ENCODE measurements at regions not wholly inside any gene's neighbourhood (a gene's known extent, or its start where the extent isn't known, plus 50 kb on each side); places are given as distances from the start of the nearest gene placed in this dataset.

- Histone ChIP-seq H3K27ac (ENCODE audit: low read depth, low read length, poor library complexity, severe bottlenecking) (no peak overlapping the region), H3K4me2 (ENCODE audit: low read length) (peak overlapping the region; percentile 20; the same call in 1 of the 2 replicates), H3K4me1 (ENCODE audit: insufficient read depth, low read length, severe bottlenecking) (no peaks in the 10 kb centered on the region), H3K9me3 (ENCODE audit: low read length) (no peaks in the 10 kb centered on the region), H3K4me3 (ENCODE audit: low read depth, low read length, poor library complexity, severe bottlenecking) (no peak overlapping the region), H3F3A (ENCODE audit: insufficient read depth, low read length) (no peaks in the 10 kb centered on the region), H3K9me2 (ENCODE audit: low read depth, low read length) (no peaks in the 10 kb centered on the region), H3K79me2 (ENCODE audit: insufficient read depth, low read length) (no peaks in the 10 kb centered on the region), H3K36me3 (ENCODE audit: insufficient read depth, low read length) (no peaks in the 10 kb centered on the region), H2AFZ (ENCODE audit: low read length) (no peak overlapping the region), H3K27me3 (ENCODE audit: insufficient read depth, low read length) (peaks cover 4% of the 10 kb centered on the region; the same call in 1 of the 2 replicates), H3K9ac (ENCODE audit: low read length) (no peak overlapping the region), H4K20me1 (ENCODE audit: insufficient read depth, low read length) (no peaks in the 10 kb centered on the region)
- TF ChIP-seq CTCF (IDR thresholded peaks at IDR 0.05; ENCODE audit: low read length) (no peak), EZH2 (IDR thresholded peaks at IDR 0.05; ENCODE audit: borderline replicate concordance, low read length) (no peak)
These were observed 123.7 kb upstream of the SATB2 start for GRCh38 chr2:199581408-199581807.

- H3K27ac ChIP-seq (ENCODE audit: low read depth, low read length, poor library complexity, severe bottlenecking), result no peak overlapping the region
- no peaks in the 10 kb centered on the region for H3K79me2 ChIP-seq (ENCODE audit: insufficient read depth, low read length)
- no peak overlapping the region for H3K4me3 ChIP-seq (ENCODE audit: low read depth, low read length, poor library complexity, severe bottlenecking)
- no peak overlapping the region for H3K4me2 ChIP-seq (ENCODE audit: low read length)
- H3K9me2 ChIP-seq (ENCODE audit: low read depth, low read length), result no peaks in the 10 kb centered on the region
- TF ChIP-seq EZH2 (IDR thresholded peaks at IDR 0.05; ENCODE audit: borderline replicate concordance, low read length), result no peak
- no peak for TF ChIP-seq CTCF (IDR thresholded peaks at IDR 0.05; ENCODE audit: low read length)
- H3K27me3 ChIP-seq (ENCODE audit: insufficient read depth, low read length), result no peaks in the 10 kb centered on the region
- H3K9me3 ChIP-seq (ENCODE audit: low read length), result no peaks in the 10 kb centered on the region
- no peak overlapping the region for H2AFZ ChIP-seq (ENCODE audit: low read length)
- H4K20me1 ChIP-seq (ENCODE audit: insufficient read depth, low read length), result no peaks in the 10 kb centered on the region
- no peaks in the 10 kb centered on the region for H3F3A ChIP-seq (ENCODE audit: insufficient read depth, low read length)
- H3K4me1 ChIP-seq (ENCODE audit: insufficient read depth, low read length, severe bottlenecking), result no peaks in the 10 kb centered on the region
- no peak overlapping the region for H3K9ac ChIP-seq (ENCODE audit: low read length)
- no peaks in the 10 kb centered on the region for H3K36me3 ChIP-seq (ENCODE audit: insufficient read depth, low read length)
These were observed 117.7 kb upstream of the SATB2 start for GRCh38 chr2:199575416-199575815.

DNA sequence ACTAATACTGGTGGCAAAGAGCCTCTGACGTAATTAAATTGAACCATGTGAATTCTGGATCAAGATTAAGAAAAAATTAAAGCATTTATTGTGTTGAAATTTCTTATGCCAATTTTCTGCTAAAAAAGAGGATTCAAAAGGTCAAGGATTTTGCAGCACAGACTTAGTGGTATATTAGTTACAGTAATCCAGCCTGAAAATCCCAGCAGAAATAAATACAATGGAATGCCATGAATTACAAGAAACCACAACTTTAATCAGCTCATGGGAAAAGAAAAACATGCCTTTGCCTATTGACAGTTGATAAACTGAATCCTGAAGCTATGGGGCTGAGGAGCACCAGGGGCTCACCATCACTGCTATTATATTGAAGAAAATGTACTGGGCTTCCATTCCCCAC, 114.8 kb upstream of the SATB2 start:
- Histone ChIP-seq H3K9ac (ENCODE audit: low read length) (no peak overlapping the region), H3K9me3 (ENCODE audit: low read length) (no peaks in the 10 kb centered on the region), H3K36me3 (ENCODE audit: insufficient read depth, low read length) (no peaks in the 10 kb centered on the region), H3K27ac (ENCODE audit: low read depth, low read length, poor library complexity, severe bottlenecking) (no peak overlapping the region), H3K4me1 (ENCODE audit: insufficient read depth, low read length, severe bottlenecking) (no peaks in the 10 kb centered on the region), H3K4me3 (ENCODE audit: low read depth, low read length, poor library complexity, severe bottlenecking) (no peak overlapping the region), H3K27me3 (ENCODE audit: insufficient read depth, low read length) (no peaks in the 10 kb centered on the region), H3K9me2 (ENCODE audit: low read depth, low read length) (no peaks in the 10 kb centered on the region), H4K20me1 (ENCODE audit: insufficient read depth, low read length) (no peaks in the 10 kb centered on the region), H3F3A (ENCODE audit: insufficient read depth, low read length) (no peaks in the 10 kb centered on the region), H3K79me2 (ENCODE audit: insufficient read depth, low read length) (no peaks in the 10 kb centered on the region), H3K4me2 (ENCODE audit: low read length) (no peak overlapping the region), H2AFZ (ENCODE audit: low read length) (no peak overlapping the region)
- TF ChIP-seq CTCF (IDR thresholded peaks at IDR 0.05; ENCODE audit: low read length), result no peak

Measured in OCI-LY1 (cell line).